ENCODE measurements at regions not wholly inside any gene's neighbourhood (a gene's known extent, or its start where the extent isn't known, plus 50 kb on each side); places are given as distances from the start of the nearest gene placed in this dataset.

GRCh38 chr13:56988543-56988942 is 152.2 kb upstream of the PRR20A start:
- no peak overlapping the region for H3K27ac ChIP-seq
- no peaks in the 10 kb centered on the region for H3K4me1 ChIP-seq
- DNase-seq: no peak
- H3K4me3 ChIP-seq: no peak overlapping the region
- intact Hi-C loops (cut with DNase I; ENCODE audit: low total_unique reads): no loop called here
- H3K27me3 ChIP-seq: no peaks in the 10 kb centered on the region
- no peaks in the 10 kb centered on the region for H3K36me3 ChIP-seq
- TF ChIP-seq EP300 (IDR thresholded peaks at IDR 0.05) (no peak), CTCF (IDR thresholded peaks at IDR 0.05) (no peak), POLR2A (IDR thresholded peaks at IDR 0.05) (no peak), POLR2AphosphoS5 (IDR thresholded peaks at IDR 0.05) (no peak)
- peaks cover 0 to 5% (median 0%) of the 10 kb centered on the region in 4 donors for H3K9me3 ChIP-seq

- Histone ChIP-seq H3K9me3 (no peaks in the 10 kb centered on the region), H3K27ac (no peak overlapping the region), H3K4me1 (no peaks in the 10 kb centered on the region), H3K4me3 (no peak overlapping the region), H3K27me3 (no peaks in the 10 kb centered on the region), H3K36me3 (no peaks in the 10 kb centered on the region)
- TF ChIP-seq POLR2A (IDR thresholded peaks at IDR 0.05) (no peak), EP300 (IDR thresholded peaks at IDR 0.05) (no peak), CTCF (IDR thresholded peaks at IDR 0.05) (no peak), POLR2AphosphoS5 (IDR thresholded peaks at IDR 0.05) (no peak)
- 60 to 90% (median 82%) methylated on average over 2 of the region's 2 CpGs for WGBS, 5 donors
- no peak for DNase-seq
- intact Hi-C loops (cut with DNase I; ENCODE audit: low total_unique reads): no loop called here
Measured at GRCh38 chr13:57003682-57004081, 137.0 kb upstream of the PRR20A start.

DNA sequence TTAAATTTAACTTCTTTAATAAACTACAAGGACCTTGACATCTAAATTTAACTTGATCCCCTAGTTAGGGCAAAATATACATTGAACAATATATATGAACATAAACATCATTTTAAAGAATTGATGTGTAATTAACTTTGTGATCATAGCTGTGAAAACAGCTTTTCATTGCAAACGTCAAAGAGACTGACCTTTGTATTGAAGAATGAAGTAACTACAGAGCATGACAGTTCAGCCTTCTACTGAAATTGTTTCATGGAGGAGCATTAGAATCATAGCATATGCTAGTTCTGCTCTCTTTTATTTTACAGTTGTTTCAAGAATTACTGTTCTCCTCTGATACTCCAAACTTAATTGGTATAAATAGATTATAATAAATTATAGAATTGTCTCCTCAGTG is 123.4 kb upstream of the PRR20A start:
- Histone ChIP-seq H3K27me3 (no peaks in the 10 kb centered on the region), H3K27ac (no peak overlapping the region), H3K4me1 (no peaks in the 10 kb centered on the region), H3K9me3 (peaks cover 0 to 18% (median 5%) of the 10 kb centered on the region in 4 donors), H3K4me3 (no peak overlapping the region), H3K36me3 (no peaks in the 10 kb centered on the region)
- no peak for DNase-seq
- WGBS, 5 donors: 35 to 63% (median 43%) methylated on average over 1 of the region's 1 CpG
- intact Hi-C loops (cut with DNase I; ENCODE audit: low total_unique reads): no loop called here
- TF ChIP-seq EP300 (IDR thresholded peaks at IDR 0.05) (no peak), POLR2AphosphoS5 (IDR thresholded peaks at IDR 0.05) (no peak), CTCF (IDR thresholded peaks at IDR 0.05) (no peak), POLR2A (IDR thresholded peaks at IDR 0.05) (no peak)

DNA sequence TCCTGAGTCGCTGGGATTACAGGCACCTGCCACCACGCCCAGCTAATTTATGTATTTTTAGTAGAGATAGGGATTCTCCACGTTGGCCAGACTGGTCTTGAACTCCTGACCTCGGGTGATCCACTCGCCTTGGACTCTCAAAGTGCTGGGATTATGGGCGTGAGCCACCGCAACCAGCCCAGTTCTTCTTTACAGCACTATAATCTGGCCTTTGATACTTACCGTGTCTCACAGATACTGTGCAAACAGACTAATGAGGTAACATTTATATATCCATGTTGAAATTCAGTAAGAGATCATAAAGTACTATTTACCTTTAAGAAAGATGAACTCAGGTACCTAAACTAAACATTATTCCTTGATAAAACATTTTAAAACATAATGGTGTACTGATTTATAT is 121.8 kb upstream of the PRR20A start:
- Histone ChIP-seq H3K9me3 (peaks cover 0 to 30% (median 8%) of the 10 kb centered on the region in 4 donors), H3K4me3 (no peak overlapping the region), H3K27ac (no peak overlapping the region), H3K4me1 (no peaks in the 10 kb centered on the region), H3K36me3 (no peaks in the 10 kb centered on the region), H3K27me3 (no peaks in the 10 kb centered on the region)
- no peak for TF ChIP-seq POLR2A (IDR thresholded peaks at IDR 0.05)
- TF ChIP-seq EP300 (IDR thresholded peaks at IDR 0.05): no peak
- TF ChIP-seq CTCF (IDR thresholded peaks at IDR 0.05): no peak
- TF ChIP-seq POLR2AphosphoS5 (IDR thresholded peaks at IDR 0.05): no peak
- no peak for DNase-seq
- 70 to 78% (median 71%) methylated on average over 8 of the region's 8 CpGs for WGBS, 5 donors
- intact Hi-C loops (cut with DNase I; ENCODE audit: low total_unique reads): no loop called here

Data from stomach (tissue), 8 donors.